Liver (tissue), 8 donors: ENCODE measurements at regions not wholly inside any gene's neighbourhood (a gene's known extent, or its start where the extent isn't known, plus 50 kb on each side); places are given as distances from the start of the nearest gene placed in this dataset.

Experiments
- DNase-seq: peaks from one replicate; pipeline ENCODE4 v3.0.0-alpha.2; 2017; ENCODE audit warnings: low spot score
- H3K27ac ChIP-seq, 2 donors: one replicate each; pipeline ENCODE4 v1.7.0; 2013; ENCODE audit warnings: inconsistent platforms in 2 of 2, low read length in 2 of 2, control low read depth in 1 of 2, low read depth in 1 of 2, mild to moderate bottlenecking in 1 of 2
- H3K27me3 ChIP-seq, 4 donors: one replicate each; pipeline versions ENCODE4 v1.6.1 to v1.7.0; 2013; ENCODE audit warnings: low read length in 3 of 4, inconsistent platforms in 1 of 4, mild to moderate bottlenecking in 1 of 4, moderate library complexity in 1 of 4; ENCODE audit not compliant: control insufficient read depth in 4 of 4, insufficient read depth in 4 of 4
- H3K36me3 ChIP-seq, 4 donors: one replicate each; pipeline versions ENCODE4 v1.6.1 to v1.7.0; 2013; ENCODE audit warnings: low read length in 3 of 4, mild to moderate bottlenecking in 3 of 4, low read depth in 1 of 4, moderate library complexity in 1 of 4; ENCODE audit not compliant: control insufficient read depth in 4 of 4, insufficient read depth in 3 of 4
- H3K4me1 ChIP-seq, 4 donors: one replicate each; pipeline versions ENCODE4 v1.6.1 to v1.7.0; 2013; ENCODE audit warnings: low read length in 3 of 4, mild to moderate bottlenecking in 3 of 4, moderate library complexity in 1 of 4; ENCODE audit not compliant: control insufficient read depth in 4 of 4, insufficient read depth in 4 of 4
- H3K4me3 ChIP-seq, 3 donors: one replicate each; pipeline versions ENCODE4 v1.6.1 to v1.7.0; 2013; ENCODE audit warnings: low read length in 3 of 3, control low read depth in 1 of 3, low read depth in 1 of 3, mild to moderate bottlenecking in 1 of 3
- H3K9ac ChIP-seq, 2 donors: one replicate each; pipeline ENCODE4 v1.7.0; 2013; ENCODE audit warnings: low read length in 2 of 2, mild to moderate bottlenecking in 2 of 2, moderate library complexity in 2 of 2, control low read depth in 1 of 2, low read depth in 1 of 2
- H3K9me3 ChIP-seq, 4 donors: one replicate each; pipeline versions ENCODE4 v1.6.1 to v1.7.0; 2013; ENCODE audit warnings: low read length in 3 of 4; ENCODE audit not compliant: control insufficient read depth in 4 of 4
- ATF3 ChIP-seq: IDR thresholded peaks from 2 replicates; pipeline ENCODE4 v1.6.1; 2016; ENCODE audit warnings: antibody characterized with exemption
- CTCF ChIP-seq: fragments of 150-350 bp; IDR thresholded peaks from 2 replicates; pipeline ENCODE4 v1.5.1; 2017; ENCODE audit warnings: improper control_type of control experiment, low read depth, low read length; ENCODE audit not compliant: missing input control
- EGR1 ChIP-seq, 2 donors: IDR thresholded peaks; 2 replicates each; pipeline ENCODE4 v1.6.1; 2016 to 2018; ENCODE audit warnings: antibody characterized with exemption in 2 of 2, low read depth in 2 of 2
- FOXA2 ChIP-seq: IDR thresholded peaks from 2 replicates; pipeline ENCODE4 v1.6.1; 2016; ENCODE audit warnings: antibody characterized with exemption
- GABPA ChIP-seq, 2 donors: IDR thresholded peaks in 1 of 2; conservative IDR thresholded peaks in 1 of 2; 2 replicates each; pipeline ENCODE4 v1.6.1; 2016; ENCODE audit warnings: antibody characterized with exemption in 2 of 2, mild to moderate bottlenecking in 1 of 2, moderate library complexity in 1 of 2
- HNF4G ChIP-seq: IDR thresholded peaks from 2 replicates; pipeline ENCODE4 v1.6.1; 2016; ENCODE audit warnings: antibody characterized with exemption
- JUND ChIP-seq, 2 donors: IDR thresholded peaks; 2 replicates each; pipeline ENCODE4 v1.6.1; 2016; ENCODE audit warnings: antibody characterized with exemption in 2 of 2
- NR2F2 ChIP-seq: IDR thresholded peaks from 2 replicates; pipeline ENCODE4 v1.6.1; 2016; ENCODE audit warnings: antibody characterized with exemption
- RAD21 ChIP-seq, 2 donors: IDR thresholded peaks; 2 replicates each; pipeline ENCODE4 v1.6.1; 2016; ENCODE audit warnings: antibody characterized with exemption in 2 of 2, mild to moderate bottlenecking in 2 of 2
- RXRA ChIP-seq, 2 donors: IDR thresholded peaks; 2 replicates each; pipeline ENCODE4 v1.6.1; 2017 to 2018; ENCODE audit warnings: antibody characterized with exemption in 2 of 2, mild to moderate bottlenecking in 1 of 2
- SP1 ChIP-seq: IDR thresholded peaks from 2 replicates; pipeline ENCODE4 v1.6.1; 2018; ENCODE audit warnings: antibody characterized with exemption, mild to moderate bottlenecking
- TAF1 ChIP-seq: conservative IDR thresholded peaks from 2 replicates; pipeline ENCODE4 v1.6.1; 2016; ENCODE audit warnings: antibody characterized with exemption, mild to moderate bottlenecking
- YY1 ChIP-seq: IDR thresholded peaks from 2 replicates; pipeline ENCODE4 v1.6.1; 2016; ENCODE audit warnings: antibody characterized with exemption, mild to moderate bottlenecking
- WGBS: extraction: QIAGEN DNeasy Blood & Tissue Kit; methylation state at CpG from one replicate; pipeline ENCODE4 v1.1.7; 2013; 5-methylcytosine and 5-hydroxymethylcytosine counted together
- TF ChIP-seq, protein P1 (sequence below): IDR thresholded peaks from 2 replicates; pipeline ENCODE4 v1.6.1; 2016; ENCODE audit warnings: antibody characterized with exemption, mild to moderate bottlenecking
- TF ChIP-seq, protein P2 (sequence below): IDR thresholded peaks from 2 replicates; pipeline ENCODE4 v1.6.1; 2016; ENCODE audit warnings: antibody characterized with exemption
- TF ChIP-seq, protein P3 (sequence below): IDR thresholded peaks from 2 replicates; pipeline ENCODE4 v1.6.1; 2016; ENCODE audit warnings: antibody characterized with exemption
- donor health status: healthy.
- donor health status: healthy.
- donor health status: healthy.
- donor health status: healthy.
- donor health status: healthy.

- TF ChIP-seq, protein P1, sequence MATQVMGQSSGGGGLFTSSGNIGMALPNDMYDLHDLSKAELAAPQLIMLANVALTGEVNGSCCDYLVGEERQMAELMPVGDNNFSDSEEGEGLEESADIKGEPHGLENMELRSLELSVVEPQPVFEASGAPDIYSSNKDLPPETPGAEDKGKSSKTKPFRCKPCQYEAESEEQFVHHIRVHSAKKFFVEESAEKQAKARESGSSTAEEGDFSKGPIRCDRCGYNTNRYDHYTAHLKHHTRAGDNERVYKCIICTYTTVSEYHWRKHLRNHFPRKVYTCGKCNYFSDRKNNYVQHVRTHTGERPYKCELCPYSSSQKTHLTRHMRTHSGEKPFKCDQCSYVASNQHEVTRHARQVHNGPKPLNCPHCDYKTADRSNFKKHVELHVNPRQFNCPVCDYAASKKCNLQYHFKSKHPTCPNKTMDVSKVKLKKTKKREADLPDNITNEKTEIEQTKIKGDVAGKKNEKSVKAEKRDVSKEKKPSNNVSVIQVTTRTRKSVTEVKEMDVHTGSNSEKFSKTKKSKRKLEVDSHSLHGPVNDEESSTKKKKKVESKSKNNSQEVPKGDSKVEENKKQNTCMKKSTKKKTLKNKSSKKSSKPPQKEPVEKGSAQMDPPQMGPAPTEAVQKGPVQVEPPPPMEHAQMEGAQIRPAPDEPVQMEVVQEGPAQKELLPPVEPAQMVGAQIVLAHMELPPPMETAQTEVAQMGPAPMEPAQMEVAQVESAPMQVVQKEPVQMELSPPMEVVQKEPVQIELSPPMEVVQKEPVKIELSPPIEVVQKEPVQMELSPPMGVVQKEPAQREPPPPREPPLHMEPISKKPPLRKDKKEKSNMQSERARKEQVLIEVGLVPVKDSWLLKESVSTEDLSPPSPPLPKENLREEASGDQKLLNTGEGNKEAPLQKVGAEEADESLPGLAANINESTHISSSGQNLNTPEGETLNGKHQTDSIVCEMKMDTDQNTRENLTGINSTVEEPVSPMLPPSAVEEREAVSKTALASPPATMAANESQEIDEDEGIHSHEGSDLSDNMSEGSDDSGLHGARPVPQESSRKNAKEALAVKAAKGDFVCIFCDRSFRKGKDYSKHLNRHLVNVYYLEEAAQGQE: no peak
- TF ChIP-seq FOXA2 (no peak), SP1 (no peak), NR2F2 (no peak), RAD21 (IDR thresholded peaks at IDR 0.05) (no peak), YY1 (no peak), RXRA (IDR thresholded peaks at IDR 0.05) (no peak), TAF1 (no peak)
Measured at GRCh38 chr11:44365616-44366015, 55.7 kb upstream of the ALX4 start (continued).

GRCh38 chr11:44366026-44366425 is 56.1 kb upstream of the ALX4 start:
- no peak for TF ChIP-seq YY1
- TF ChIP-seq RAD21 (IDR thresholded peaks at IDR 0.05): no peak
- TF ChIP-seq, protein P2, sequence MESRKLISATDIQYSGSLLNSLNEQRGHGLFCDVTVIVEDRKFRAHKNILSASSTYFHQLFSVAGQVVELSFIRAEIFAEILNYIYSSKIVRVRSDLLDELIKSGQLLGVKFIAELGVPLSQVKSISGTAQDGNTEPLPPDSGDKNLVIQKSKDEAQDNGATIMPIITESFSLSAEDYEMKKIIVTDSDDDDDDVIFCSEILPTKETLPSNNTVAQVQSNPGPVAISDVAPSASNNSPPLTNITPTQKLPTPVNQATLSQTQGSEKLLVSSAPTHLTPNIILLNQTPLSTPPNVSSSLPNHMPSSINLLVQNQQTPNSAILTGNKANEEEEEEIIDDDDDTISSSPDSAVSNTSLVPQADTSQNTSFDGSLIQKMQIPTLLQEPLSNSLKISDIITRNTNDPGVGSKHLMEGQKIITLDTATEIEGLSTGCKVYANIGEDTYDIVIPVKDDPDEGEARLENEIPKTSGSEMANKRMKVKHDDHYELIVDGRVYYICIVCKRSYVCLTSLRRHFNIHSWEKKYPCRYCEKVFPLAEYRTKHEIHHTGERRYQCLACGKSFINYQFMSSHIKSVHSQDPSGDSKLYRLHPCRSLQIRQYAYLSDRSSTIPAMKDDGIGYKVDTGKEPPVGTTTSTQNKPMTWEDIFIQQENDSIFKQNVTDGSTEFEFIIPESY: no peak
- no peak for TF ChIP-seq FOXA2
- TF ChIP-seq CTCF: no peak
- TF ChIP-seq HNF4G: no peak
- no peak for TF ChIP-seq NR2F2
- no peak for TF ChIP-seq TAF1
- TF ChIP-seq GABPA (IDR thresholded peaks at IDR 0.05 in 1 of 2, conservative IDR thresholded peaks at IDR 0.05 in 1 of 2): no peak
- no peak for TF ChIP-seq RXRA (IDR thresholded peaks at IDR 0.05)
- no peak for TF ChIP-seq JUND (IDR thresholded peaks at IDR 0.05)
- TF ChIP-seq, protein P3, sequence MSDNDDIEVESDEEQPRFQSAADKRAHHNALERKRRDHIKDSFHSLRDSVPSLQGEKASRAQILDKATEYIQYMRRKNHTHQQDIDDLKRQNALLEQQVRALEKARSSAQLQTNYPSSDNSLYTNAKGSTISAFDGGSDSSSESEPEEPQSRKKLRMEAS: no peak
- Histone ChIP-seq H3K4me3 (no peak overlapping the region), H3K4me1 (no peaks in the 10 kb centered on the region), H3K9me3 (no peaks in the 10 kb centered on the region), H3K27me3 (no peaks in the 10 kb centered on the region), H3K9ac (no peak overlapping the region), H3K27ac (no peak overlapping the region), H3K36me3 (no peaks in the 10 kb centered on the region)
- no peak for DNase-seq
- 74% methylated on average over 6 of the region's 6 CpGs for WGBS

GRCh38 chr11:44366741-44367140 is 56.8 kb upstream of the ALX4 start:
- WGBS: 69% methylated on average over 8 of the region's 8 CpGs
- Histone ChIP-seq H3K4me1 (no peaks in the 10 kb centered on the region), H3K36me3 (no peaks in the 10 kb centered on the region), H3K9me3 (no peaks in the 10 kb centered on the region), H3K27me3 (no peaks in the 10 kb centered on the region), H3K27ac (no peak overlapping the region), H3K9ac (no peak overlapping the region), H3K4me3 (no peak overlapping the region)
- no peak for TF ChIP-seq HNF4G
- TF ChIP-seq SP1: no peak
- TF ChIP-seq, protein P3: no peak
- no peak for TF ChIP-seq ATF3
- TF ChIP-seq, protein P2: no peak
- no peak for TF ChIP-seq NR2F2
- TF ChIP-seq FOXA2: no peak
- TF ChIP-seq RAD21 (IDR thresholded peaks at IDR 0.05): no peak
- no peak for TF ChIP-seq EGR1 (IDR thresholded peaks at IDR 0.05; ENCODE audit: low read depth in 2 of 2)
- TF ChIP-seq GABPA (IDR thresholded peaks at IDR 0.05 in 1 of 2, conservative IDR thresholded peaks at IDR 0.05 in 1 of 2): no peak
- DNase-seq: no peak
